Left lung (tissue), 4 donors: ENCODE measurements at regions not wholly inside any gene's neighbourhood (a gene's known extent, or its start where the extent isn't known, plus 50 kb on each side); places are given as distances from the start of the nearest gene placed in this dataset.
"Not testable (repeated sequence)": the region's sequence is repeated elsewhere in the genome, so short reads cannot be mapped to it uniquely, and the experiment has no call there.

Experiments
- ATAC-seq: fragments of 200-7000 bp; cut with Tn5 transposase; one replicate; pipeline ENCODE4 v1.9.1; 2020; ENCODE audit warnings: moderate library complexity
- DNase-seq, 4 donors: peaks; one replicate each; pipeline ENCODE4 v3.0.0-alpha.2; 2013 to 2020
- H3K27ac ChIP-seq, 2 donors: fragments of 200-600 bp; sonication (generic) in 1 of 2; one replicate each; pipeline versions ENCODE4 v1.5.0 to v1.8.0; 2020 to 2021
- H3K27me3 ChIP-seq, 2 donors: fragments of 200-600 bp; sonication (generic) in 1 of 2; one replicate each; pipeline versions ENCODE4 v1.5.0 to v1.8.0; 2020 to 2021
- H3K36me3 ChIP-seq, 2 donors: fragments of 200-600 bp; sonication (generic) in 1 of 2; one replicate each; pipeline versions ENCODE4 v1.5.0 to v1.8.0; 2020 to 2021
- H3K4me1 ChIP-seq, 2 donors: fragments of 200-600 bp; one replicate each; pipeline ENCODE4 v1.8.0; 2021
- H3K4me3 ChIP-seq, 2 donors: fragments of 200-600 bp; sonication (generic) in 1 of 2; one replicate each; pipeline versions ENCODE4 v1.5.0 to v1.8.0; 2020 to 2021; ENCODE audit warnings: mild to moderate bottlenecking in 1 of 2
- H3K9me3 ChIP-seq, 2 donors: fragments of 200-600 bp; sonication (generic) in 1 of 2; one replicate each; pipeline versions ENCODE4 v1.5.0 to v1.8.0; 2020 to 2021
- intact Hi-C, 2 donors: fragments of 100-400 bp; cut with DNase I; formaldehyde crosslinking; loops; one replicate each; pipeline versions ENCODE4 v1.11.2 to v1.14.2; 2022
- TF ChIP-seq, protein P1 (sequence below), 2 donors: fragments of 200-600 bp; sonication (generic) in 1 of 2; IDR thresholded peaks; one replicate each; pipeline versions ENCODE4 v1.5.0 to v1.8.0; 2021; ENCODE audit warnings: antibody characterized with exemption in 2 of 2
- donor health status: DM: no; HTN: yes; CAD: no.
- donor health status: DM: no; HTN: no; CAD: no.

DNA sequence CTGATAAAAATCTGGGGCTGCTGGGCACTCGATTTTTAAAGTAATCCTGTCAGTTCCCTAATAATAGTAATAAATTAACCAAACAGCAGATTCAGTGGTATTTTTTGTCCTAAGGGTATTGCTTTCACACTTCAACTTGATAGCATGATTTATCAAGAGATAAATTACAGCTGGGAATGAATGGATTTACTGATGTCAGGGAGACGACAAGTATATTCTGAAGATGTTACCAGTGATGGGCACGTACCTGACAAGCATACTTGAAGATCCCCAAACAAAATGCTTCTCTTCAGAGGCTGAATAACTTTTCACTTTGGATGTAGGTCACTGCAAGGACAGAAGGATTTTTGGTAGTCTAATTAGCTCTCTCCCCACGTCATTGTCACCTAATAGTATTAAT, 82.0 kb downstream of the OLFM4 start:
- ATAC-seq: no peak
- no peaks in the 10 kb centered on the region for H3K9me3 ChIP-seq

DNA sequence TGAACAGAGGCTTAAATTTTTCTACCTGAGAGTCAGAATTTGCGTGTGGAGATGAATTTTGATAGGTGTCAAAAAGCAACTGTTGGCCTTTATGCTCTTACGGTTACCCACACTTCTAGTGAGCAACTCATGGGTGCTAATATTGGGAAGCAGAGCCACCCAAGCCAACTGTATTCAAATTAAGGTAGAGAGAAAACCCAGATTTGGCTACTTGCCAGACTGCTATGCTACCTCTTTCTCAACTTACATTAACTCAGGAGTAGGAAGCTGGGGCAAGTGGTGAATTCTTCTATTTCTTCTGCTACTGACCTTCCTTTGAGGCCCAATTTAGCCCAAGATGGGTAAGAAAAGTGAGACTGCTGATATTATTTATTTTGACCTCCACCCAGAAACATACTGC, 83.9 kb downstream of the OLFM4 start:
- Histone ChIP-seq H3K4me3 (no peak overlapping the region), H3K4me1 (no peaks in the 10 kb centered on the region), H3K36me3 (no peaks in the 10 kb centered on the region), H3K27ac (no peak overlapping the region), H3K9me3 (no peaks in the 10 kb centered on the region), H3K27me3 (no peaks in the 10 kb centered on the region)
- ATAC-seq (no peak), DNase-seq (no peak)
- intact Hi-C loops: no loop called here
- TF ChIP-seq, protein P1, sequence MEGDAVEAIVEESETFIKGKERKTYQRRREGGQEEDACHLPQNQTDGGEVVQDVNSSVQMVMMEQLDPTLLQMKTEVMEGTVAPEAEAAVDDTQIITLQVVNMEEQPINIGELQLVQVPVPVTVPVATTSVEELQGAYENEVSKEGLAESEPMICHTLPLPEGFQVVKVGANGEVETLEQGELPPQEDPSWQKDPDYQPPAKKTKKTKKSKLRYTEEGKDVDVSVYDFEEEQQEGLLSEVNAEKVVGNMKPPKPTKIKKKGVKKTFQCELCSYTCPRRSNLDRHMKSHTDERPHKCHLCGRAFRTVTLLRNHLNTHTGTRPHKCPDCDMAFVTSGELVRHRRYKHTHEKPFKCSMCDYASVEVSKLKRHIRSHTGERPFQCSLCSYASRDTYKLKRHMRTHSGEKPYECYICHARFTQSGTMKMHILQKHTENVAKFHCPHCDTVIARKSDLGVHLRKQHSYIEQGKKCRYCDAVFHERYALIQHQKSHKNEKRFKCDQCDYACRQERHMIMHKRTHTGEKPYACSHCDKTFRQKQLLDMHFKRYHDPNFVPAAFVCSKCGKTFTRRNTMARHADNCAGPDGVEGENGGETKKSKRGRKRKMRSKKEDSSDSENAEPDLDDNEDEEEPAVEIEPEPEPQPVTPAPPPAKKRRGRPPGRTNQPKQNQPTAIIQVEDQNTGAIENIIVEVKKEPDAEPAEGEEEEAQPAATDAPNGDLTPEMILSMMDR (IDR thresholded peaks at IDR 0.05): no peak

More for the DNA sequence above, 82.0 kb downstream of the OLFM4 start:
- Histone ChIP-seq H3K27me3 (no peaks in the 10 kb centered on the region), H3K27ac (no peak overlapping the region), H3K4me3 (no peak overlapping the region), H3K36me3 (no peaks in the 10 kb centered on the region), H3K4me1 (no peaks in the 10 kb centered on the region)
- TF ChIP-seq, protein P1 (IDR thresholded peaks at IDR 0.05): no peak
- DNase-seq: no peak
- intact Hi-C loops: no loop called here

- H3K4me1 ChIP-seq, H3K36me3 ChIP-seq, DNase-seq, H3K9me3 ChIP-seq, H3K4me3 ChIP-seq, H3K27me3 ChIP-seq, intact Hi-C loops, H3K27ac ChIP-seq, ATAC-seq: not testable (repeated sequence)
Observed at GRCh38 chr13:53117048-53117447, 88.4 kb downstream of the OLFM4 start.

DNA sequence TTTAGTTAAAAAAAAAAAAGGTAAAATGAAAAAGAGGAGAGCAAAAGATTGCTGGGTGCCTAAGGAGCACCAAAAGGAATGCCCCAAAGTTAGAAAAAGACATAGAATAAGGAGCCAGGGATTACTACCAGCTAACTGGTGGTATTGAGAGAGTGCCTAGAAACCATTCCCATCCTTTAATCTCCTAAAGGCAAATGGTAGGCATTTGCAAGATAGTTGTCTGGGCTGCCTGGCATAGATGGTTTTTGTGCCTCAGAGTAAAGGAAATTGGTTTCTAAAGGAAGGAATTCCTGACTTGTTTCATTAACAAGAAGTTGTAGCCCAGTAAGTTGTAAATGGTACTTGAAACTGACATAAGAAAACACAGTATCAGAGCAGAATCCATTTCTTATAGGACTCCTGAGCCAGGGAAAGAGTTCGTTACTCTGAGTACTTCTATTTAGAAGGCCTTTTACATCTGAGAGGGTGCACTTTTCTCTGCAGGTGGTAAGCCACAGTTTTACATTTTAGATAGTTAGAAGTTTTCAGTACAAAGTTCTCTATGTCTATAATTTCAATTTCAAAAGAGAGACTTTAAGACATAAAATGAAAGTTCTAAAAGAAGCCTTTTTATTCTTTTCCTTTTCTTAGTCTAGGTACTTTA, 92.6 kb downstream of the OLFM4 start:
- no peaks in the 10 kb centered on the region for H3K36me3 ChIP-seq
- H3K4me3 ChIP-seq: no peak overlapping the region
- no peaks in the 10 kb centered on the region for H3K4me1 ChIP-seq
- DNase-seq (no peak), ATAC-seq (no peak)
- peaks cover 0 to 7% of the 10 kb centered on the region in 2 donors for H3K9me3 ChIP-seq
- no peak overlapping the region for H3K27ac ChIP-seq
- intact Hi-C loops: no loop called here
- TF ChIP-seq, protein P1 (IDR thresholded peaks at IDR 0.05): no peak
- no peaks in the 10 kb centered on the region for H3K27me3 ChIP-seq

- Histone ChIP-seq H3K27me3 (no peaks in the 10 kb centered on the region), H3K4me1 (no peaks in the 10 kb centered on the region), H3K9me3 (peaks cover 0 to 7% of the 10 kb centered on the region in 2 donors), H3K36me3 (no peaks in the 10 kb centered on the region), H3K27ac (no peak overlapping the region), H3K4me3 (no peak overlapping the region)
- DNase-seq (no peak), ATAC-seq (no peak)
- TF ChIP-seq, protein P1 (IDR thresholded peaks at IDR 0.05): no peak
- intact Hi-C loops: no loop called here
Observed at GRCh38 chr13:53121919-53122318, 93.3 kb downstream of the OLFM4 start.

DNA sequence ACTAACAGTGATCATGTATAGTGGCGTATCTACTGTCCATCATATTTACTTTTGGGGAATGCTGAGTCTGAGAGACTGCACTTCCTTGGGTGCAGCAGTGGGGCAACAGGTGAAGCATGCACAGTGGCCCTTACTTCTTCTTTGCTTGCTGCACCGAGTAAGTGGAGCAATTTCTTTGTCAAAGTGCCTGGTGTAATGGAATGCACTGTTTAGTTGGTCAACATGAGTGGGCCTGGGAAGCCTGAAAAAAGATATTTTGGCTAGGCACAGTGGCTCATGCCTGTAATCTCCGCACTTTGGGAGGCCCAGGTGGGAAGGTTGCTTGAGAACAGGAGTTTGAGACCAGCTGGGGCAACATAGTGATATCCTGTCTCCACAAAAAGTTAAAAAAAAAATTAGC, 94.9 kb downstream of the OLFM4 start:
- Histone ChIP-seq H3K27ac (no peak overlapping the region), H3K9me3 (no peaks in the 10 kb centered on the region), H3K4me1 (no peaks in the 10 kb centered on the region), H3K27me3 (no peaks in the 10 kb centered on the region), H3K36me3 (no peaks in the 10 kb centered on the region), H3K4me3 (no peak overlapping the region)
- intact Hi-C loops: no loop called here
- ATAC-seq: no peak
- TF ChIP-seq, protein P1 (IDR thresholded peaks at IDR 0.05): no peak
- no peak for DNase-seq
